Stimulated activated CD4-positive, alpha-beta T cell treated with anti-CD3 and anti-CD28 coated beads, Interleukin-12 subunit alpha, Interleukin-12 subunit beta, amount 100 ng/mL, for 24 hours (primary cell): ENCODE measurements at regions not wholly inside any gene's neighbourhood (a gene's known extent, or its start where the extent isn't known, plus 50 kb on each side); places are given as distances from the start of the nearest gene placed in this dataset.

Experiments
- DNase-seq, 2 experiments: peaks; one replicate each; pipeline ENCODE4 v3.0.0-alpha.2; 2020; ENCODE audit warnings: low read depth in 2 of 2

DNA sequence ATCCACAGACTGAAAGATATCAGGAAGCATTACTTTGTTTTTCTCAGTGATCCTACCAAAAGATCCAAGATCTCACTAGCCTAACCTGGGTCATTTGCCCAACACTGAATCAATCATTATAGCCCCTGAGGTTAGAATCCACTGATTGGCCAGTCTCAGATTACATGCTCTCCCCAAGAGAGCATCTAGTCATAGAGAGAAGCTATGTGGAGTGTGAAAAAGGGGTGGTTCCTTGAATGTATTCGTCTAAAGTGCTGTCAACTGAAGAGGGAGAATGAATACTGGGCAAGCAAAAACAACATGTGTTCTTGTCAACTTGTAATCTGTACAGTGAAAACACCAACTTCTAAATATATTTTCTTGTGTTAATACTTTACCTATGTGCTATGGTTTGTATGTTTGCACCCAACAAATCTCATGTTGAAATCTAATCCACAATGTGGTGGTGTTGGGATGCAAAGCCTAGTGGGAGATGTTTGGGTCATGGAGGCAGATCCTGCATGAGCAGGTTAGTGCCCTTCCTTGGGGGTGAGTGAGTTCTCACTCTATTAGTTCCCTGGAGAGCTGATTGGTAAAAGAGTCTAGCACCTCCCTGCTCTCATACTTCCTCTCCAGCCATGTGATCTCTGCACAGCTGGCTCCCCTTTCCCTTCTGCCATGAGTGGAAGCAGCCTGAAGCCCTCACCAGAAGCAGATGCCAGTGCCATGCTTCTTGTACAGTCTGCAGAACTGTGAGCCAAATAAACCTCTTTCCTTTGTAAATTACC lies 60.3 kb upstream of the PJA2 start:
- DNase-seq: no peak

DNA sequence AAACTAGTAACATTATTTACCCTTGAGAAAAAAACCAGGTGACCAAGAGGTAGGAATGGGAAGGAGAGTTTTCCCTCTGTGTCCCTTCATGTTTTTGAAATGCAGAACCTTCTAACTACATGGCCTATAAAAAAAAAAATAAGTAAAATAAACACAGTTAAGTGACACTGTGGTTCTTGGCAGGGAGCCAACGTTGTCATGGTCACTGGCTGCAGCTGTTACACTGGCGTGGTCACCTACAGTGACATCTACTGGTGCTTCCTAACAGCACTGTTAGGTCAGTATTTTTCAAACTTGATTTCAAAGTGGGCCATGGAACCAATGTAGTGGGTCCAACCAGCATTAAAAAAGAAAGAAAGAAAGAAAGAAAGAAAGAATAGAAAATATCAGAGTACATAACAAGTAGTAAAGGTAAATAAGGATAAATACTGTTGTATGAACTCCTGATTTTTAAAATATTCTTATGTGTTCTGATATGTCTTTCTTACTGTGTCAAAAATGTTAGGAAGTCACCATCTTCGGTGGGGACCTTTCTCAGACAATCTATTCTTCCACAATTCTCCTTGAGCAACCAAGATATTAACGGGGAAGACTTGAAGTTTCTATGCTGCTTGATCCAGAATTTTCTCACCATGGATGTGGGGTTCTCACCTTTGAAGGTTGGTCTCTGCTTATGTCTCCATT lies 59.1 kb upstream of the PJA2 start:
- peak; percentile 24 to 72 for DNase-seq

DNA sequence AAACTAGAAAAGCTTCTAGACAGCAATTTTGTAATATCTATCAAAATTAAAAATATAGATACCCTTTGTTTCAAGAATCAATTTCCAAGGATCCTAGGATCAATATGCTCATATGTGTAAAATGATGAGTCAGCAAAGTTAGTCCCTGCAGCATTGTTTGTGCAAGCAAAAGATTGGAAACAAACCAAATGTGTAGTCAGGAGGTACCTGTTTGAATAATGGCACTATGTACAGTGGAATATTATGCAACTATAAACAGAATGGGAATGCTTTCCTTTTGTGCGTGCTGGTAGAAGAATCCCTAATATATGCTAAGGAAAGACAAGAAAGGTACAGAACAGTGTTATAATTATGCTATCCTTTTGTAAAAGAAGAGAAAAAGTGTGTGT lies 58.5 kb upstream of the PJA2 start:
- no peak for DNase-seq

DNA sequence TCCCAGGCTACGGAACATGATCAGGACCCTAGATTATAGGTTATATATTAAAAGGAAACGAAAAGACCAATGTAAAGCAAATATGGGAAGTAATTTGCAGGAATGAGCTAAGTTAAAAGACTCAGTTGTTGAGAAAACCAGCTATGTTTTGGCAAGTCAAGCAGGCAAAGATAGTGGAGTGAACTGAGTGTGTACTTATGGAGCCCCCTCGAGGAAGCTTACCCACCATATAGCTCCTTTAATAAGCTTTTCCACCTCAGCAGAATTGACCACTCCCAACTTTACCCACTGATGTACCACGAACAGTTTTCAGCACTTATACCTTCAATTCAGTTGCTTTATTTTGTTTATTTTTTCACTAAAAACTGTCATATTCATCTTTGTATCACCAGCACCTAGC lies 57.3 kb upstream of the PJA2 start:
- no peak for DNase-seq
